Spleen (tissue), 11 donors: ENCODE measurements at regions not wholly inside any gene's neighbourhood (a gene's known extent, or its start where the extent isn't known, plus 50 kb on each side); places are given as distances from the start of the nearest gene placed in this dataset.

Experiments used
- DNase-seq: peaks from one replicate; pipeline ENCODE4 v3.0.0-alpha.2; 2020
- H3K27ac ChIP-seq, 8 donors: fragments of 200-600 bp; sonication (generic) in 7 of 8; 1 replicate in 4 of 8; 2 replicates in 4 of 8; pipeline versions ENCODE4 v1.5.0 to v1.8.0; 2016 to 2021; ENCODE audit warnings: inconsistent platforms in 4 of 8, mild to moderate bottlenecking in 4 of 8, moderate library complexity in 1 of 8
- H3K27me3 ChIP-seq, 7 donors: fragments of 200-600 bp; sonication (generic) in 6 of 7; replicated peaks in 1 of 7; 1 replicate in 4 of 7; 2 replicates in 3 of 7; pipeline versions ENCODE4 v1.5.0 to v1.8.0; 2016 to 2021; ENCODE audit warnings: inconsistent platforms in 3 of 7, mild to moderate bottlenecking in 1 of 7
- H3K36me3 ChIP-seq, 6 donors: fragments of 200-600 bp; sonication (generic) in 5 of 6; 1 replicate in 4 of 6; 2 replicates in 2 of 6; pipeline versions ENCODE4 v1.5.0 to v1.8.0; 2016 to 2021; ENCODE audit warnings: inconsistent platforms in 2 of 6
- H3K4me1 ChIP-seq, 6 donors: fragments of 200-600 bp; sonication (generic) in 5 of 6; 1 replicate in 3 of 6; 2 replicates in 3 of 6; pipeline versions ENCODE4 v1.5.0 to v1.8.0; 2016 to 2021; ENCODE audit warnings: inconsistent platforms in 3 of 6
- H3K4me3 ChIP-seq, 8 donors: fragments of 200-600 bp; sonication (generic) in 7 of 8; 1 replicate in 4 of 8; 2 replicates in 4 of 8; pipeline versions ENCODE4 v1.5.0 to v1.8.0; 2016 to 2021; ENCODE audit warnings: inconsistent platforms in 4 of 8, mild to moderate bottlenecking in 4 of 8, moderate library complexity in 2 of 8
- H3K9me3 ChIP-seq, 8 donors: fragments of 200-600 bp; sonication (generic) in 7 of 8; 1 replicate in 4 of 8; 2 replicates in 4 of 8; pipeline versions ENCODE4 v1.5.0 to v1.8.0; 2016 to 2021; ENCODE audit warnings: inconsistent platforms in 4 of 8
- CTCF ChIP-seq, 11 experiments: fragments of 200-600 bp in 7 of 11; fragments of 450-650 bp in 4 of 11; sonication (generic) in 4 of 11; IDR thresholded peaks in 8 of 11; conservative IDR thresholded peaks in 3 of 11; 1 replicate in 7 of 11; 2 replicates in 4 of 11; pipeline versions ENCODE4 v1.4.0 to v1.8.0; 2016 to 2021; ENCODE audit warnings: antibody characterized with exemption in 11 of 11, inconsistent platforms in 4 of 11, mild to moderate bottlenecking in 1 of 11
- POLR2A ChIP-seq, 3 donors: fragments of 450-650 bp; IDR thresholded peaks; one replicate each; pipeline ENCODE4 v1.5.1; 2017; ENCODE audit warnings: antibody characterized with exemption in 3 of 3, mild to moderate bottlenecking in 1 of 3
- POLR2AphosphoS5 ChIP-seq, 3 donors: sonication (generic); formaldehyde crosslinking; IDR thresholded peaks; one replicate each; pipeline ENCODE4 v1.5.1; 2017; ENCODE audit warnings: antibody characterized with exemption in 3 of 3
- WGBS, 5 donors: extraction: QIAGEN DNeasy Blood & Tissue Kit in 3 of 5; methylation state at CpG; one replicate each; pipeline versions ENCODE4 v1.1.5 to v1.1.7; 2013 to 2018; 5-methylcytosine and 5-hydroxymethylcytosine counted together
- intact Hi-C: fragments of 100-400 bp; cut with DNase I; formaldehyde crosslinking; loops from one replicate; pipeline ENCODE4 v1.15.0; 2023; ENCODE audit warnings: low total_unique reads
- donor health status: healthy with polysubstance abuse.
- donor health status: DM: no; HTN: no; CAD: no; lungs with moderate emphysema.
- donor health status: DM: no; HTN: no; CAD: no.
- donor health status: Bipolar disorder and iron deficiency.
- donor health status: healthy.
- donor health status: DM: no; HTN: no; CAD: no.
- donor health status: DM: yes; HTN: yes; CAD: no.

GRCh38 chr1:82221721-82222120, 421.0 kb downstream of the ADGRL2 start:
- Histone ChIP-seq H3K9me3 (no peaks in the 10 kb centered on the region), H3K27me3 (no peaks in the 10 kb centered on the region), H3K4me1 (peaks cover 0 to 11% (median 0%) of the 10 kb centered on the region in 6 donors), H3K4me3 (no peak overlapping the region), H3K27ac (no peak overlapping the region), H3K36me3 (no peaks in the 10 kb centered on the region)
- intact Hi-C loops, result no loop called here
- no peak for DNase-seq
- 87 to 95% (median 89%) methylated on average over 5 of the region's 5 CpGs for WGBS, 5 donors
- TF ChIP-seq CTCF (IDR thresholded peaks at IDR 0.05 in 8 of 11, conservative IDR thresholded peaks at IDR 0.05 in 3 of 11) (no peak), POLR2A (IDR thresholded peaks at IDR 0.05) (no peak)

GRCh38 chr1:82220754-82221153, 420.0 kb downstream of the ADGRL2 start:
- H3K9me3 ChIP-seq, result no peaks in the 10 kb centered on the region
- H3K27ac ChIP-seq, result no peak overlapping the region
- peaks cover 0 to 8% (median 0%) of the 10 kb centered on the region in 6 donors for H3K4me1 ChIP-seq
- no peak for DNase-seq
- intact Hi-C loops, result no loop called here
- H3K27me3 ChIP-seq, result no peaks in the 10 kb centered on the region
- WGBS, 5 donors, result 91 to 97% (median 92%) methylated on average over 5 of the region's 5 CpGs
- TF ChIP-seq POLR2AphosphoS5 (IDR thresholded peaks at IDR 0.05), result no peak
- no peak for TF ChIP-seq POLR2A (IDR thresholded peaks at IDR 0.05)
- no peak for TF ChIP-seq CTCF (IDR thresholded peaks at IDR 0.05 in 8 of 11, conservative IDR thresholded peaks at IDR 0.05 in 3 of 11)
- H3K4me3 ChIP-seq, result no peak overlapping the region
- H3K36me3 ChIP-seq, result no peaks in the 10 kb centered on the region

- DNase-seq, result no peak
- no peaks in the 10 kb centered on the region for H3K4me1 ChIP-seq
- H3K36me3 ChIP-seq, result no peaks in the 10 kb centered on the region
- H3K27me3 ChIP-seq, result no peaks in the 10 kb centered on the region
- no peak for TF ChIP-seq POLR2AphosphoS5 (IDR thresholded peaks at IDR 0.05)
- TF ChIP-seq CTCF (IDR thresholded peaks at IDR 0.05 in 8 of 11, conservative IDR thresholded peaks at IDR 0.05 in 3 of 11), result no peak
- TF ChIP-seq POLR2A (IDR thresholded peaks at IDR 0.05), result no peak
- no peak overlapping the region for H3K27ac ChIP-seq
- H3K9me3 ChIP-seq, result no peaks in the 10 kb centered on the region
- no peak overlapping the region for H3K4me3 ChIP-seq
- 78 to 96% (median 89%) methylated on average over 3 of the region's 3 CpGs for WGBS, 5 donors
- intact Hi-C loops, result no loop called here
These were observed 419.1 kb downstream of the ADGRL2 start for GRCh38 chr1:82219841-82220240.

- Histone ChIP-seq H3K4me1 (no peaks in the 10 kb centered on the region), H3K4me3 (no peak overlapping the region), H3K27ac (no peak overlapping the region), H3K27me3 (no peaks in the 10 kb centered on the region), H3K9me3 (no peaks in the 10 kb centered on the region), H3K36me3 (no peaks in the 10 kb centered on the region)
- intact Hi-C loops, result no loop called here
- TF ChIP-seq POLR2A (IDR thresholded peaks at IDR 0.05), result no peak
- no peak for TF ChIP-seq CTCF (IDR thresholded peaks at IDR 0.05 in 8 of 11, conservative IDR thresholded peaks at IDR 0.05 in 3 of 11)
- no peak for TF ChIP-seq POLR2AphosphoS5 (IDR thresholded peaks at IDR 0.05)
- no peak for DNase-seq
- WGBS, 5 donors, result 96 to 100% (median 99%) methylated on average over 2 of the region's 2 CpGs
These were observed 418.1 kb downstream of the ADGRL2 start for GRCh38 chr1:82218846-82219245.
